Activated CD8-positive, alpha-beta memory T cell treated with anti-CD3 and anti-CD28 coated beads, Interleukin-2, amount 50 U/mL, for 24 hours (primary cell): ENCODE measurements at regions not wholly inside any gene's neighbourhood (a gene's known extent, or its start where the extent isn't known, plus 50 kb on each side); places are given as distances from the start of the nearest gene placed in this dataset.

Experiments used
- DNase-seq: peaks from one replicate; pipeline ENCODE4 v3.0.0-alpha.2; 2020; ENCODE audit errors: extremely low read depth

DNA sequence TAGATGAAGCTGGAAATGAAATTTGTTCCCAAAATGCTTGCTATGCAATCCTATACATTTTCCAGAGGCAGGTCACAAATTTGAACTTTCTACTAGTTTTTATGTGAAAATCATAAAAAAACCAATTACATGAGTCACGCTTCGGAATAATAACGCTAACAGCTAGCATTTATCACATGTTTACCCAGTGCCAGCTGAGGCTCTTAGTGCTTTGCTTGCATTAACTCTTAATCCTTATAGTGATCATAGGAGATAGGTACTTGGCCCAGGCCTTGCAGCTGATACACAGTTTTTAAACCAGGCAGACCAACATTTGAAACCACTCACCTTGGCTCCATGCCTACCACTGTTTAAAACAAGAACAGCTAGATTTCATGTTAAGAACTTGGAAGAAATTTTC, 131.8 kb upstream of the RAG2 start:
- DNase-seq: no peak

DNA sequence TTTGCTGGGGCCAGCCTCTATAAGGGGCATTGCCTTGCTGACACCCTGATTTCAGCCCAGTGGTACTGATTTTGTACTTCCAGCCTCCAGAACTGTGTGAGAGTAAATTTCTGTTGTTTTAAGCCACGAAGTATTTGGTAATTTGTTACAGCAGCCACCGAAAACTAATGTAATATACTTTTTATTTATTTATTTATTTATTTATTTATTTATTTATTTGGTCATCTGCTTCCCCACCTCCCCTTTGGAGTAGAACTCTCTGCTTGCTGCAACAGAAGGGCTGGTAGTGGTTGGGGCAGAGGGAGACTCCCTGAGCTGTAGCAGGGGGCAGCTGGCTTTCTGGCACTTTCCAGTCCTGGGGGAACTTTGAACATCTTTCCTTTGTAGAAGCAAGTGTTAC, 128.4 kb upstream of the RAG2 start:
- DNase-seq: no peak

DNA sequence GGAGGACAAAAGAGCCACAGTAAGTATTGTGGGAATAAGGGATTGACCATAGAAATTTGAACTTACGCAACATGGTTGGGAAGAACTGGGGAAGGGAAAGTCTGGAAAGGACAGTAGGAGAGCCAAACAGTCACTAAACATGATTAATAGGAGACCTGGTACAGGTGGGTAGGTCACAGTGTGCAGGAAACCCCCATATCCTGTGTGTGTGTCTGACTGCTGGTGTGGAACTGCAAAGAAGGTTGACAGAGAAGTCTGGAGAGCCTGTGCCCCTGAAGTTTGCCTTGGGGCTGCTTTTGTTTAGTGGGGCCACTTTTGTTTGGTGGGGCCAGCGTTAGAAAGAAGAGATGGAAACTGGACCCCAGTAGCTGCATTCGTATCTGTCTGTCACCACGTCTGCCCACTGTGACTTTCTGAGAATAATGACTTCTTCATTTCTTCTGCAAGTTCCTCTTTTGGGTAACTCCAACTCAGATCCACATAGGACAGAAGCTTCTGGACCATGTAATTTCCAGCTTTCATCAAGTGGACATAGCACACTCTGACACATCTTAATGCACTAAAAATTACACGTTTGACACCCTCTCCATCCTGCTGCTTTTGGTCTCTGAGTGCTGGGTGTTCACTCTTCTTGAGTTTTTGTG, 126.8 kb upstream of the RAG2 start:
- no peak for DNase-seq

DNA sequence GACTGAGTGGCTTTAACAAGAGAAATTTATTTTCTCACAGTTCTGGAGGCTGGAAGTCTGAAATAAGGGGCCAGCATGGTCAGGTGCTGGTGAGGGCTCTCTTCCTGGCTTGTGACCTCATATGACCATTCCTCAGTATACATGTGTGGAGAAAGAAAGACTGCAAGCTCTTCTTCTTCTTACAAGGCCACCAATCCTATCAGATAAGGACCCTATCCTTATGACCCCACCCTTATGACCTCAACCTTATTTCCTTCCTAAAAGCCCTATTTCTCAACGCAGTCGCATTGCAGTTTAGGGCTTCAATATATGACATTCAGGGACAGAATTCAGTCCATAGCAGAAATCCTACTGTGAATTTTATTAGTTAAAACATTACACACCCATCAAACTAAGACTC, 124.4 kb upstream of the RAG2 start:
- DNase-seq: no peak

DNA sequence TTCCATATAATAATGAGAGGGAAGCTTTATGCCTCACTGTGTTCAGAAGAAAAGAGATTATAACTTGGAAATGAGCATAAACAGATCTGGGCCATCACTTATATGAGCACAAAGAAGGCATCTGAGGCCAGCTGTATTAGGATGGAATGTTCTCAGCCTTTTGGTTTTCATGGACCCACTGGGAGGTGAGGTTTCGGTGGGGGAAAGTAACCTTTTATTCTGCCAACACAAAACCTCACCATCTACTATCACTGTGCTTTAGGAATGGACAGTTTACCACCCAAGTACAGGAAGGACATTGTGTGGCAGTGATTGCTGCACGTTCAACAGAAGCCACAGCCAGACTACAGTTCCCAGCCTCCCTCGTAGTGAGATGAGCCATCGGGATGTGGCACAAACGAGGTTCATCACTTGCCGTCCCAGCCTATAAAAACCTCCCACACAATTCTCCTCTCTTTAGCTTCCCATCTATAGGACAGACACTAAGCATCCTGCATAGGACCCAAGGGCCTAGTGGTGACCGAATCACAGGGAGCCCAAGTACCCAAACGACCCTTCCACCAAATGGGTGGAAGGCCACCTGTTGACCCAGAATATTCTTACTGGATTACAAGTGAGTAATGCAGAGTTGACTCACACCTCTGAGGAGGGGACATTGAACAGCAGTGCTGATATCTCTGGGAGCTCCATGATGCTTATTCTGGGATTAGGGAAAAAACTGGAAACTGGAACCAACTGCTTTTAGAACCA, 121.5 kb upstream of the RAG2 start:
- no peak for DNase-seq

DNA sequence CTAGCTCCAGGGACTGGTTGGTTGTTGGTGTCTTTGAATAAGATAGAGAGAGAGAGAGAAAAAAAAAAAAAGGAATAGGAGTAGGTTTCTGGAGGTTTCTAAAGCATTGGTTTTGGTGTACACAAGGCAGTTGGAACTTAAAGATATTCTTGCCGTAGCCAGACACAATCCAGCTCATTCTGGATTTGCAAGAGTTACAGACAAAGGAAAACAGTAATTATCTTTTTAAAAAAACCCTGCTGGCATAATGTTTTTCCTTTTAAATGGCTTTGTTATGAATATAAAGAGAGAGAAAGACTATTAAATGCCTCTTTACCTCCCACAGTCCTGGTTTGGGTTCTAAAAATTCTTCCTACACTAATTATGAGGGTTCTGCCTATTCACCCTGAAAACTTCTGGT, 120.4 kb upstream of the RAG2 start:
- no peak for DNase-seq

DNA sequence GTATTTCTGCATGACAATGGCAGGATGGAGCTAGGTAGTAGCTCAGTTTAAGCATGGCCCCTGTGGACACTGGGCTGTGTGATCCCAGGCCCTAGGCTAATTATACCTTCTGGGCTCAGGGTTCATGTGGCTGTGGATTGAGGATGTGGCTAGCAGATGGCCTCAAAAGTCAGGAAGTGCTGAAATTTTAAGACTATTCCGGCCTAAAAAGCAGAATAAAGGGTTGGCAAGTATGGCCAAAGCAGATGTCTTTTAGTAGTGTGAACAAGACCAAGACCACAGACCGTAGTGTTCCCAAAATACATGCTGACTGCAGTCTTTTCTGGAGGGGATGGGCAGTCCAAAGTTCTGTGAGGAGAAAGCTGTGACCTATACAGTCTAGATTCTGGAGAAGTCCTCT, 115.7 kb upstream of the RAG2 start:
- no peak for DNase-seq

DNA sequence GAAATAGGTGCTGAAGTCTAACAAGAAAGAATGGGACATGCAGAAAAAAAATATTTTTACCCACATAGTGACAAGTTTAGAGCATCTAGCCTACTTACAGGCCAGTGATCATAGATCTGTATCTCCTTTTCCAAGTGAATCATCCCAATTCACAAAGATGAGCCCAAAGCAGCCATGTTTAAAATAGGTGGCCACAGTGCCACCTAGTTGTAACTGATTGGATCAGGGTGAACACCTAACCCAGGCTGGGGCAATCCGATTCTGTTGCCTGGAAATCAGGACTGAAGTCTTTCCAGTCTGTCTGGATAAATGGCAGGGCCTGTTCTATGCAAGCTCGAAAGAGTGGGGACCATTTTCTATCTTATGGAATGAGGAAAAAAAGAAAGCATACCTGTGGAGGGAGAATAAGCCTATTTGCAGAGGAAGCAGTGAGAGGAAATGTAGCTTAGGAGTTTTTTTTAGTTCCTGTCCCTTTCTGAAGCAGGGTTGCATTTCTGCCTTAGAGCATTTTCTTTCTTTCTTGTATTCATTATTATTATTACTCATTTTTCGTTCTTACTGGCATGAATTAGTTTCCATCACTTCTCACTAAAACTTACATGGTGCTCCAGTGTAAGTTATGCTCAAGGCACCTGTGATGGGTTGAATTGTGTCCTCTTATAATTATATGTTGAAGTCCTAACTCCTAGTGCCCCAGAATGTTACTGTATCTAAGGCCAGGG, 113.2 kb upstream of the RAG2 start:
- DNase-seq: no peak
